Type B pancreatic cell (in vitro differentiated cells): ENCODE measurements at regions not wholly inside any gene's neighbourhood (a gene's known extent, or its start where the extent isn't known, plus 50 kb on each side); places are given as distances from the start of the nearest gene placed in this dataset.

Source experiments
- DNase-seq: peaks from one replicate; pipeline ENCODE4 v3.0.0; 2021; ENCODE audit warnings: mixed read lengths; ENCODE audit not compliant: unreplicated experiment; ENCODE audit errors: extremely low spot score
- H3K27ac Mint-ChIP-seq: 2 replicates; pipeline ENCODE4 v1.8.0; 2021; ENCODE audit warnings: mild to moderate bottlenecking, mixed read lengths
- H3K27me3 Mint-ChIP-seq: 2 replicates; pipeline ENCODE4 v1.8.0; 2021; ENCODE audit warnings: mixed read lengths
- H3K36me3 Mint-ChIP-seq: 2 replicates; pipeline ENCODE4 v1.8.0; 2021; ENCODE audit warnings: mixed read lengths
- H3K4me1 Mint-ChIP-seq: one replicate; pipeline ENCODE4 v1.8.0; 2021; ENCODE audit warnings: mixed read lengths; ENCODE audit not compliant: unreplicated experiment
- H3K4me3 Mint-ChIP-seq: 2 replicates; pipeline ENCODE4 v1.8.0; 2021; ENCODE audit warnings: mild to moderate bottlenecking, mixed read lengths
- H3K9me3 Mint-ChIP-seq: 2 replicates; pipeline ENCODE4 v1.8.0; 2021; ENCODE audit warnings: mixed read lengths
- TF ChIP-seq, protein P1 (sequence below): fragments of 200-600 bp; sonication (generic); conservative IDR thresholded peaks from 2 replicates; pipeline ENCODE4 v1.5.0; 2021; ENCODE audit warnings: antibody characterized with exemption, mild to moderate bottlenecking

DNA sequence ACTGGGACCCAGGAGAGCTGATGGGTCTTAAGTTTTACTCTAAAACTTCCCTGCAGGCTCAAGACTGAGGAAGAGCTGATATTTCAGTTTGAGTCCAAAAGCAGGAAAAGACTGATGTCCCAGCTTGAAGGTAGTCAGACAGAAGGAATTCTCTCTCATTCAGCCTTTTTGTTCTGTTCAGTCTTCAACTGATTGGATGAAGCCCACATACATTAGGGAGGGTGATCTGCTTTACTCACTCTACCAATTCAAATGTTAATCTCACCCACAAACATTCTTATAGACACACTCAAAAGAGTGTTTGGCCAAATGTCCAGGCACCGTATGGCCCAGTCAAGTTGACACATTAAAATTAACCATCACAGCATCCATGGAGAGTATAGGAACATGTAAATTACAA is 173.5 kb downstream of the KCNRG start:
- no peak for DNase-seq
- peaks cover 8% of the 10 kb centered on the region for H3K9me3 Mint-ChIP-seq
- no peak overlapping the region for H3K27ac Mint-ChIP-seq
- no peaks in the 10 kb centered on the region for H3K27me3 Mint-ChIP-seq
- H3K4me1 Mint-ChIP-seq = peaks cover 9% of the 10 kb centered on the region
- TF ChIP-seq, protein P1, sequence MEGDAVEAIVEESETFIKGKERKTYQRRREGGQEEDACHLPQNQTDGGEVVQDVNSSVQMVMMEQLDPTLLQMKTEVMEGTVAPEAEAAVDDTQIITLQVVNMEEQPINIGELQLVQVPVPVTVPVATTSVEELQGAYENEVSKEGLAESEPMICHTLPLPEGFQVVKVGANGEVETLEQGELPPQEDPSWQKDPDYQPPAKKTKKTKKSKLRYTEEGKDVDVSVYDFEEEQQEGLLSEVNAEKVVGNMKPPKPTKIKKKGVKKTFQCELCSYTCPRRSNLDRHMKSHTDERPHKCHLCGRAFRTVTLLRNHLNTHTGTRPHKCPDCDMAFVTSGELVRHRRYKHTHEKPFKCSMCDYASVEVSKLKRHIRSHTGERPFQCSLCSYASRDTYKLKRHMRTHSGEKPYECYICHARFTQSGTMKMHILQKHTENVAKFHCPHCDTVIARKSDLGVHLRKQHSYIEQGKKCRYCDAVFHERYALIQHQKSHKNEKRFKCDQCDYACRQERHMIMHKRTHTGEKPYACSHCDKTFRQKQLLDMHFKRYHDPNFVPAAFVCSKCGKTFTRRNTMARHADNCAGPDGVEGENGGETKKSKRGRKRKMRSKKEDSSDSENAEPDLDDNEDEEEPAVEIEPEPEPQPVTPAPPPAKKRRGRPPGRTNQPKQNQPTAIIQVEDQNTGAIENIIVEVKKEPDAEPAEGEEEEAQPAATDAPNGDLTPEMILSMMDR = no peak
- H3K4me3 Mint-ChIP-seq = no peak overlapping the region
- no peaks in the 10 kb centered on the region for H3K36me3 Mint-ChIP-seq

GRCh38 chr13:50189450-50189849 is 174.2 kb downstream of the KCNRG start:
- TF ChIP-seq, protein P1 = no peak
- H3K4me3 Mint-ChIP-seq = no peak overlapping the region
- no peaks in the 10 kb centered on the region for H3K36me3 Mint-ChIP-seq
- no peak overlapping the region for H3K27ac Mint-ChIP-seq
- no peaks in the 10 kb centered on the region for H3K27me3 Mint-ChIP-seq
- peaks cover 8% of the 10 kb centered on the region for H3K9me3 Mint-ChIP-seq
- peaks cover 9% of the 10 kb centered on the region for H3K4me1 Mint-ChIP-seq
- DNase-seq = no peak

GRCh38 chr13:50191004-50191403 is 175.8 kb downstream of the KCNRG start:
- H3K9me3 Mint-ChIP-seq = peaks cover 8% of the 10 kb centered on the region
- no peak overlapping the region for H3K27ac Mint-ChIP-seq
- peaks cover 9% of the 10 kb centered on the region for H3K4me1 Mint-ChIP-seq
- no peak overlapping the region for H3K4me3 Mint-ChIP-seq
- no peaks in the 10 kb centered on the region for H3K27me3 Mint-ChIP-seq
- DNase-seq = no peak
- TF ChIP-seq, protein P1 = no peak
- H3K36me3 Mint-ChIP-seq = no peaks in the 10 kb centered on the region

- TF ChIP-seq, protein P1 = no peak
- no peaks in the 10 kb centered on the region for H3K27me3 Mint-ChIP-seq
- no peak overlapping the region for H3K4me3 Mint-ChIP-seq
- H3K36me3 Mint-ChIP-seq = no peaks in the 10 kb centered on the region
- H3K9me3 Mint-ChIP-seq = peaks cover 3% of the 10 kb centered on the region
- peaks cover 9% of the 10 kb centered on the region for H3K4me1 Mint-ChIP-seq
- H3K27ac Mint-ChIP-seq = no peak overlapping the region
- no peak for DNase-seq
Observed at GRCh38 chr13:50192272-50192813, 177.1 kb downstream of the KCNRG start.

- no peak for DNase-seq
- H3K9me3 Mint-ChIP-seq = peaks cover 10% of the 10 kb centered on the region
- no peaks in the 10 kb centered on the region for H3K27me3 Mint-ChIP-seq
- H3K27ac Mint-ChIP-seq = no peak overlapping the region
- no peaks in the 10 kb centered on the region for H3K36me3 Mint-ChIP-seq
- peaks cover 21% of the 10 kb centered on the region for H3K4me1 Mint-ChIP-seq
- no peak overlapping the region for H3K4me3 Mint-ChIP-seq
- TF ChIP-seq, protein P1 = no peak
Observed at GRCh38 chr13:50195045-50195444, 179.8 kb downstream of the KCNRG start.

DNA sequence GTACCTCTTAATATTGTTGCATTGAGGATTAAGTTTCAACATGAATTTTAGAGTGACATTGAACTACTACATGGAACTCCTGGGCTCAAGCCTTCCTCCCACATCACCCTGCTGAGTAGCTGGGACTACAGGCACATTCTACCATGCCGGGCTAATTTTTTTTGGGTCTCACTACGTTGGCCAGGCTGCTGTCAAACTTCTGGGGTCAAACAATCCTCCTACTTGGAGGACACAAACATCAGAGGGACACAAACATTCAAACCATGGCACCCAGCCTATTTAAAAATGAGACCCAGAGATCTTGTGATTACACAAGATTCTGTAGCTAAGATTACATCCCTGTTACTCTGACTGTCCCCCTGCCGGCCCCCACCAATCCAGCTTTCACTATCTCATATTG is 180.9 kb downstream of the KCNRG start:
- peaks cover 26% of the 10 kb centered on the region for H3K4me1 Mint-ChIP-seq
- H3K4me3 Mint-ChIP-seq = no peak overlapping the region
- peaks cover 10% of the 10 kb centered on the region for H3K9me3 Mint-ChIP-seq
- TF ChIP-seq, protein P1 = no peak
- H3K27ac Mint-ChIP-seq = no peak overlapping the region
- no peaks in the 10 kb centered on the region for H3K27me3 Mint-ChIP-seq
- H3K36me3 Mint-ChIP-seq = no peaks in the 10 kb centered on the region
- no peak for DNase-seq
